ENCODE measurements at regions not wholly inside any gene's neighbourhood (a gene's known extent, or its start where the extent isn't known, plus 50 kb on each side); places are given as distances from the start of the nearest gene placed in this dataset.
"Not testable (repeated sequence)": the region's sequence is repeated elsewhere in the genome, so short reads cannot be mapped to it uniquely, and the experiment has no call there.

DNA sequence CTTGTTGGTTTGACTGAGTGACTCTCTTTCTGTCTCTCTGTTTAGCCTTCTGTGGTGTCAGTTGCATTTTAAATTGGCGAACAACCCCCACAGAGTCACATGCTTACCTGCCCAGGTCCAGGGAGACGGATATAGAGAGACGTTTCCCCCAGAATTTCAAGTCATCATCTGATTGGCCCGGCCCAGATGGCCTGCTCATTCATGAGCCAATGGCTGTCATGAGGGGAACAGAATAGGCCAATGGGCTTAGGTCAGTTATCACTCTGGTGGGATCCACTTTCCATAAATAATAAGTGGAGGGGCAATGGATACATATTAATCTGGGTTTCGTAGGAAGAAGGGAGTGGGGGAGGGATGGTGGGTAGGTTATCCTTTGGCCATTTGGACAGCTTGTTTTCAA lies 150.0 kb upstream of the SPRED2 start:
- no peak for DNase-seq

DNA sequence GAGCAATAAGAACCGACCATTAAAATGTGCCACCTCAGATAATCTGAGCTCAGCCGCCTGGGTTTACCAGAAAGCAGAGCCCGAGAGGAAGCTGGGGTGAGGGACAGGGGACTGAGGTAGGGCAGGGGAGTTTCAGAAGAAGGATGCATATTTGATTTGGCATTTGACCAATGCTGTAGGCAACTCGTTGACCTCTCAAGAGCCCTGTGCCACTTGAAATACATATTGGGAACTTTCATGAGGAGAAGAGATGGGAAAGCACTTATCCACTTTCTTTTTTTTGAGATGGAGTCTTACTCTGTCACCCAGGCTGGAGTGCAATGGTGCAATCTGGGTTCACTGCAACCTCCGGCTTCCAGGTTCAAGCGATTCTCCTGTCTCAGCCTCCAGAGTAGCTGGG lies 148.4 kb upstream of the SPRED2 start:
- DNase-seq: no peak

DNA sequence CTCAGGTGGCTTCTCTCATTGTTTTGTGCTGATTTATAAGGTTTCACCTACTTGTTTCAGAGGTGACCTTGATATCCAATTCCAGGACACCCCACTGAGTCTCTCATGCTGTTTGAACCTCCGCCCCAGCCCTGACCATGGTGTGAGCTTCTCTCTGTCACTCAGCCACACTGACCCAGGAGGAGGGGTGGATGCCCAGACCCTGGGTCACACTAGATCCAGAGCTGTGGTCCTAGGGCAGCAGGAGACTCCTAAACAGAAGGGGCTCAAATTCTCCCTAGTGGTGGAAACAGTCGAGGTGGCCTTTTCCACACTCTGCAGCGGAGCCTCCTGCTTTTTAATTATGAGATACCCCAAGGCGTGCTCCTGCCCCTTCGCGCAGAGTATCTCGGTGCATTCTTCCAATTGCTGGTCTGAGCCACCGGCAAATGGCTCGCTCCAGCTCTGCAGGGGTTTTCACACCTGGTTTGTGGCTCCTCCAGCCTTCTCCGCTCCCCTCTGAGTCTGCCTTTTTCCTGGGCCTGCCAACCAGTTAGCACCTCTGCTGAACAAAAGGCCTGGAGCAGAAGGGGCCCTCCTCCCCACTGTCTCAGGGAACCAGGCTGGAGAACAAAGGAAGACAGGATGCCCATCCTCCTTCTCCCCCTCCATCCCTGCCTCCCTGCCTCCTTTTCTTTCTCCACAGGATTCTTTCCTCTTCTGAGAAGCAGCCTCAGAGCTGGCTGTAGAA lies 147.3 kb upstream of the SPRED2 start:
- DNase-seq: no peak

DNA sequence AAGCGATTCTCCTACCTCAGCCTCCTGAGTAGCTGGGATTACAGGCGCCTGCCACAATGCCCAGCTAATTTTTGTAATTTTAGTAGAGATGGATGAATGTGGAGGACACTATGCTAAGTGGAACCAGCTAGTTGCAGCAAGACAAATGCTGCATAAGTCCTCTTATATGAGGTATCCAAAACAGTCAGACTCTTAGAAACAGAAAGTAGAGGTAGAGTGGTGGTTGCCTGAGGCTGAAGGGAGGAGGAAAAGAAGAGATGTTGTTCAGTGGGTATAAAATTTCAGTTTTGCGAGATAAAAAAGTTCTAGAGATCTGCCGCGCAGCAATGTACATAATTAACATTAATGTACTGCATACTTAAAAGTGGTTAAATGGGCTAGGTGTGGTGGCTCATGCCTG lies 145.3 kb upstream of the SPRED2 start:
- DNase-seq: no peak

DNA sequence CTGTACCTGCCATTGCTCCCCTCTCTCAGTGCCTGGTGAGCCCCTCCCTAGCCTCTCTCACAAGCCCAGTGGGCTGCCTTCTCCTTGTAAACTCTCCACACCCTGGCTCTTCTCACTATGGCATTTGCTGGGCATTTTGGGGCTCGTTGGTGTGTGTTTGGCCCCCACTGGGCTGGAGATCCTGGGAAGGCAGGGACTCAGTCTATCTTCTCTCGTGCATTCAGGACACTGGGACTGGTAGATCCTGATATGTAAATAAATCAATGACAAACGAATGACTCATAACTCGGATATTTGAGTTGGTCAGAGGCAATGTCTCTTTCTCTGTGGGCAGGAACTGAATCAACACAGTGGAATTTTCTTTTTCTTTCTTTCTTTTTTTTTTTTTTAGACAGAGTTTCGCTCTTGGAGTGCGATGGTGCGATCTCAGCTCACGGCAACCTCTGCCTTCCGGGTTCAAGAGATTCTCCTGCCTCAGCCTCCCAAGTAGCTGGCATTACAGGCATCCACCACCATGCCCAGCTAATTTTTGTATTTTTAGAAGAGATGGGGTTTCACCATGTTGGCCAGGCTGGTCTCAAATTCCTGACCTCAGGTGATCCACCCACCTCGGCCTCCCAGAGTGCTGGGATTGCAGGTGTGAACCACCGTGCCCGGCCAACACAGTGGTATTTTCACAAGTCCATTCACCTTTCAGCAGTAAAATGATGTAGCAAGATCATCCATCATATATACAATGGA lies 144.6 kb upstream of the SPRED2 start:
- DNase-seq: peak; percentile 38

DNA sequence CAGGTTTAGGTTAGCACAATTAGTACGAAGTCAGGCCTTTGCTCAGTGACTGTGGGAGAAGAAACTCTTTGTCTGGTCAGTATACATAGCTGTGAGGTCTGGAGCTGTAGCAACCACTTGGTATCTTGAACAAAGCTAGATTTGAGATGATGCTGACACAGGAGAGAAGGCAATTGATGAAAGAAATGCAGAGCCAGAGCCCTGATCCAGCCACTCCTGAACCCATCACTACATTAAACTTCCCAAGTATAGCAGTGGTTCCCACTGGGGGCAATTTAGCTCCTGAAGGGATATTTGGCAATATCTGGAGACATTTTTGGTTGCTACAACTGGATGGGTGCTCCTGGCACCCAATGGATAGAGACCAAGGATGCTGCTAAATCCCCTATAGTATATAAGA lies 143.9 kb upstream of the SPRED2 start:
- no peak for DNase-seq

DNA sequence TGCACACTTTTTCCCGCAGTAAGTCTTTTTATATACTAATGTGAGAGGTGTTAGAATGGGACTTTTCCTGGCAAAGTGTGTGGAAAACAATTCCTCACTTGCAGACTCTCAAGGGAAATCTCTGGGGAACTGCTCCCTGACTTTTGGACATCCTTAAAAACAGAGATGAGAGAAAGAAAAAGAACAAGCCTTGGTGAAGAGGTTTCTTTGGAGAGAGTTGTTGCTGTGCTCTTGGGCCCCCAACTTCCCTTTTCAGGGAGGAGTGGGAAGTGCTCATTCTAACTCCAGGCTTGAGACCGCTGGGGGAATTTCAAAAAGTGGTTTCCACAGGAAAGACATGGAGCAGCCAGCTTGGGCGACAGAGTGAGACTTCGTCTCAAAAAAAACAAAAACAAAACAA lies 142.6 kb upstream of the SPRED2 start:
- no peak for DNase-seq

DNA sequence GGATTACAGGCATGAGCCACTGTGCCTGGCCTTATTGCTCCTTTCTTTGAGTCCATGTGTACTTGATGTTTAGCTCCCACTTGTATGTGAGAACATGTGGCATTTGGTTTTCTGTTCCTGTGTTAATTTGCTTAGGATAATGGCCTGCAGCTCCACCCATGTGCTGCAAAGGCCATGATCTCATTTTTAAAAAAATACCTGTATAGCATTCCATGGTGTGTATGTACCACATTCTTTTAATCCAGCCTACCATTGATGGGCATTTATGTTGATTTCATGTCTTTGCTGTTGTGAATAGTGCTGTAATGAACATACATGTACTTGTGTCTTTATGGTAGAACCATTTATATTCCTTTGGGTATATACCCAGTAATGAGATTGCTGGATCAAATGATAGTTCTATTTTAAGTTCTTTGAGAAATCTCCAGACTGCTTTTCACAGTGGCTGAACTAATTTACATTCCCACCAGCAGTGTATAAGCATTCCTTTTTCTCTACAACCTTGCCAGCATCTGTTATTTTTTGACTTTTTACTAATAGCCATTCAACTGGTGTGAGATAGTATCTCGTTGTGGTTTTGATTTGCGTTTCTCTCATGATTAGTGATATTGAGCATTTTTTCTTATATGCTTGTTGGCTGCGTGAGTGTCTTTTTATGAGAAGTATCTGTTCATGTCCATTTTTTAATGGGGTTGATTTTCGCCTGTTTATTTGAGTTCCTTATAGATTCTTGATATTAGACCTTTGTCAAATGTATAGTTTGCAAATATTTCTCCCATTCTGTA lies 136.4 kb upstream of the SPRED2 start:
- DNase-seq: not testable (repeated sequence)

DNA sequence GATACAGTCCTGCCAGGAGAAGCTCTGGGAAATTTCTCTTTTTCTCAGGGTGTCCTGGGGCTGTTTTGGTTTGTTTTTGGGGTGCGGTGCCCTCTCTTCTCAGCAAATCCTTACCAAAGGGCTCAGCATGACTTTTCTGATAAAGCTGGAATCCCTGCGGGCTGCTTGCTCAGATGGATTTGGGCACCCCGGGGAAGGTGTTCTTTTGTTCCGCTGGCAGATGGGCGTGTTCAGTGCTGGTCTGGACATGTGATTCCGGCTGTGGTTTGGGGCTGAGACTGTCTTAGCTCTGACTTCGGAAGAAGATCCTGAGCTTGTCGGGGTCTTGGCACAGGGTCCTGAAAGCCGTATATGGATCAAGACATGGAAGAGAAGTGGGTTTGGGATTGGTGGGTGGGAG lies 134.2 kb upstream of the SPRED2 start:
- no peak for DNase-seq

DNA sequence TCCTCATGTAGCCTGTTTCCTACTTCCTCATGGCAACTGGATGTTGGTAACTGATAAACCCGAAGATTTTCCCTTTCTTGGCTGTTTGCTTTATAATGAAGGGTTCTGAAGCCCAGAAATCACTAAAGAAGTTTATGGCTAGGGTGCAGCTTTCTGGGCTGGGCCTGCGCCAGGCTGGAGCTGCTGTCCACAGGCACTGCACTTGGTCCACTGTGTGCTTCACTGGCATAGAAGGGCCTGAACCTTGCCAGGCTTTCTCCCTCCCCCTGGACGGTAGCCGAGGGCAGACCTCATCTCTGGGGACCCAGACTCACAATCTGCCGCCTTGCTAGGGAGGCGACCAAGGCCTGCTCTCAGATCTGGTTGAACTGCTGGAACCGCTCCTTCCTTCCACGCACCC lies 133.3 kb upstream of the SPRED2 start:
- DNase-seq: no peak

DNA sequence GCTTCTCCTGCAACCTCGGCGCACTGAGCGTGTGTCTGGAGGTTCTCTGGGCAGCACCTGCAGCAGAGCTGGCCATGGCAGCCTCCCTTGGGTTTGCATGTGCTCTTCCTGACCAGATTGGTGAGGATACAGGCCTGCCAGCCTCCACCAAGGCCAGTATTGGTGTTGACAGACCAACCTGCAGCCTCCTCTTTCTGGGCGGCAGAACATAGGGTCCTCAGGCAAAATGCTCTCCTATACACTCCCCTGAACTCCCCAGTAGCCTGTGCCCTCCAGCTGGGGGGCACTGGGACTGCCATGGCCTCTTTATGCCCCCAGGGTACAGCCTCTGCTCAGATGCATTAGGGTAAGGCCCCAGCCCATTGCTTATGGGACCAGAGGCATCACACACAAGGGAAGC lies 131.9 kb upstream of the SPRED2 start:
- DNase-seq: no peak

DNA sequence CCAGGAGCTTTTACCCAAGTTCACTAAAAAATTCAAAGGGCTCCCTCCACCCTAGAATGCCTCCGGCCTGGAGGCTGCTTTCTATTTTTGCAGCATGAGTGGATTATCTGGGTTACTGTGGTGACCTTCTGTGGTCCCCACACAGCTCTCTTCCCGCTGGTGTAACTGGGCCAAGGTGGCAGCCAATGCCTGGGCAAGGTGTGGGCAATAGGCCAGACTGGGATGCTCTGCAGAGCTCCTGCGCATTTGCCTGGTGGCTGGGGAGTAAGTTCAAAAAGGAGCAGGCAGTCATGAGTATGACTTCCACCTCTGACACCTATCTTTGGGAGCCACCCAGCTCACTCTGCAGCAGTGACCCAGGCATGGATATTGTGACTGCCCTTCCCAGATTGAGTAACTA lies 130.5 kb upstream of the SPRED2 start:
- no peak for DNase-seq

DNA sequence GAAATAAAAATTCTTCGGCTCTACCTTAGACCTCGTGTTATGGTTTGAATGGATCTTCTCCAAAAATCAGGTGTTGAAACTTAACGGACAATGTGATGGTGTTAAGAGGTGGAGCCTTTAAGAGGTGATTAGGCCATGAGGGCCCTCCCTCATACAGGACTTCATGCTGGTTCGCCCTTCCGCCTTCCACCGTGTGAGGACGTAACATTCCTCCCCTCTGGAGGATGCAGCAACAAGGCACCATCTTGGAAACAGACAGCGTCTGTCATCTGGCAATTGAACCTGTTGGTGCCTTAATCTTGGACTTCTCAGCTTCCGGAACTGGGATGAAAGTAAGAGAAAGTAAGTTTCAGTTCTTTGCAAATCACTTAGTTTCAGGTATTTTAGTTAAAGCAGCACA lies 126.3 kb upstream of the SPRED2 start:
- DNase-seq: no peak

DNA sequence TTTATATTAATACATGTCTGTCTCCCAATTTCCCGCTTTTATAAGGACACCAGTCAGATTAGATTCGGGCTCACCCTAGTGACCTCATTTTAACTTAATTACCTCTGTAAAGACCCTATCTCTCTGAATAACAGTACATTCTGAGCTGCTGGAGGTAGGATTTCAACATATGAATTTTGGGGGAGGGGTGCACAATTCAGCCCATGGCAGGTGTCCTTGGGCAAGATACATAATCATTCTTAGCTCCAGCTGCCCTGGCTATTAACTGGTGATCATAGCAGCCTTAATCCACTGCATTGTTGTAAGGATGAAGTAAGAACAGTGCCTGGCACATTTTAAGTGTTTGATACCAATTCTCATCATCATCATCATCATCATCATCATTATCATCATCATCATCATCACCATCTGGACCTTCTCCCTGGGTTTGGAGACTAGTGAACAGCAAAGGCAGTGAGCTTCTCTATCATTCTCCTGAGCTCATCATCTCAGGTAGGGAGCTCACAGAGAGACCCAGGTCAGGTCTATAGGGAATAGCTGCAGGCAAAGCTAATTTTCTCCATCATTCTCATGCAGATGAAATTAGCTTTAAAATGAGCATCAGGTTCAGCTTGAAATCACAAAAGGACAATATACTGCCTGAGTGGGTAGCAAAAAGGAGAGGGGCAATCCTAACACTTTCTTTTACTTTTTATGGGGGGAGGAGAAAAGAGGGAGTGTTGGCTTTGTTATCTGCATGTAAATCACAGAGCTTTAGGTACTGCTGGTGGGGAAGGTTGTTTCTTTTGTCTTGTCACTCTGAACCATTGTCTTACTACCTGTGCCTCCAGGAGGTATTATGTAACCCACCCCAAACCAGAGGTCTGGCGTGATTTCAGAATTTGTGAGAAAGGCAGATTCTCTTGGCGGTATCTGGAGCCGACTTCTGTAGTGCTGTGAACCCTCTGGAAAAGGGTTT lies 125.5 kb upstream of the SPRED2 start:
- no peak for DNase-seq

DNA sequence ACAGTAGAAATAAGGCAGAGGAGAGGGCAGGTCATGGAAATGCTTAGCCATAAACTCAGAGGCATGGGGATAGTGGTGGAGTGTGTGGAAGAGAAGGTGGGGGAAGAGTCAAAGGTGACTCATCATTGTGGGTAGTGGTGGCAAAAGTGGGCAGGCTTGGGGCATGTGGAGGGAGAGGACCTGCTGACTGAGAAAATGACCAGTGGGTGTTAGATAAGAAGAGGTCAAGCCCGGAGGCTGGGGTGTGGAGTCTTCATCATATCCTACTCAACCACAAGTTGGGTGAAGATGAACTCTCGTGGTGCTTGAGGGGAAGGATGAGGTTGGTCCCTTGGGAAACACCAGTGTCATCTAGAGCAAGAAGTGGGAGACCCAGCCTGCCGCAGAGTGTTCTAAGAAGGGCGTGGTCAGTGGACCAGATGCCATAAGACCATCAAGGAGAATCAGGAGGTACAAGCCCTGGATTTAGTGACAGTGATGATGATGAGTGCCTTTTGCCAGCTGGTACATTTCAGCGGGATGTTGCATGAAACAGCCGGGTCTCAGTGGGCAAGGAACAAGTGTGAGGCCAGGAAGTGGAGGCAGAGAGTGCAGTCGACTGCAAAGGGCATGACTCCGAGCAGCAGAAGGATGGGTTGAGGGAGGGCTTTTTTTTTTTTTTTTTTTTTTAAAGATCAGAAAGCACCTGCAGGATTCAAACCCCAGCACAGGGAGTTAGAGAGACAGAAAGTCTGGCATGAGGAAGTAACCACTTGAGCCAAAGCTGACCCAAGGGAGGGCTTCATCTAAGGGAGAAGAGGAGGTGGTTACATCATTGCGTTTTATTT lies 122.6 kb upstream of the SPRED2 start:
- no peak for DNase-seq

DNA sequence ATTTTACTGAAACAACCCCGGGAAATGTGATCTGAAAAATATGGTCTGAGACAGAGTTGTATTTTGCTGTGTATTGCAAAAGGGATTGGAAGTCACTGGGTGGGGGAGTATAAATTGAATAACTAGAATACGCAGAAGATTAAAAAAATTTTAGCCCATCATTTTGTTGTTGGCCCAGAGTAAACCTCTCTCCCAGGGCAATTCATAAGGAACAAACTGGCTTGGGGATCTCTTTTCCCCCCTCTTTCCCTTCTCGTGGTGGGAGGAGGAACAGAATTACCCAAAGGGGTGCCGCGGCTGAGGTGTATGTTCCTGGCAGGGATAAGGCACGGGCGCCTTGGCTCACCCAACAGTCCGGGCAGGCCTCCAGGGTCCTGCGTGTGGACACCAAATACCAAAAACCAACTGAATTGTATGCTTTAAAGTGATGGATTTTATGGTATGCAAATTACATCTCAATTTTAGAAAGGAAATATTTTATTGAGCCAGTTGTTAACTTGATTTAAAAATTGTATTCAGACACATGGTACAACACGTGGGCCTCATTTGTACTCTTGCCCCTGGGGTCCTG lies 121.2 kb upstream of the SPRED2 start:
- no peak for DNase-seq

DNA sequence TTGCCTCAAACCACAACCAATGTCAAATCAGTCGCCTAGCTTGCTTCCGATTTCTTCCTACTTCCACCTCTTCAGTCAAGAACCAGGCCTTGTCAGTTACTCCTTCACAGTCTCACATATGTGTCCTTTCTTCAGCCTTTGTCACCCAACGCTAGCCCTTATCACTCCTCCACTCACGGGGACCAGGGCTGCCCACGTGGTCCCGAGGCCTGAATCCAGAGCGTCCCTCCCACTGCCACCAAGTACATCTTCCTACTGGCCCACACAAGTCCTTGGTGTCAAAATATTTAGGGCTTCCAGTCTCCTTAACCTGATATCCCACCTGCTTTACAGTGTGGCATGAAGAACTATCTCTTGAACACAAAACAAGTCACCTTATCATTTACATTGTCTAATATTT lies 119.1 kb upstream of the SPRED2 start:
- DNase-seq: no peak

DNA sequence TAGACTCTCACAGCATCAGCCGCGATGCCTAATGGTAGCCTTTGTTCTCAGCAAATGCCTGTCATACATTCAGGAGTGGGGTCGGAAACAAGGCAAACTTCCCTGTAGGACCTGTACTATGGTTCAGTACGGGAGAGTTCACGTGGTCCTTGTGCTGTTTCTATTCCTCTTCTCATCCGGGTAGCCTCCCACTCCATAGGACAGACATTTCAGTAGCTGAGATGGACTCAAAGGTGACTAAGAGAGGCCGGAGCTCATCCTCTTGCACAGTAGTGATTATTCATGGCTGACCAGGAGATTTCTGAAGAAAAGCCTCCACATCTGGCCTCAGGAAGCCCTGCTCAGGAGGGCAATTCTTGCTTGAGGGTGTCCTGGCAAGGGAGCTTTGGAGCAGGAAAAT lies 117.8 kb upstream of the SPRED2 start:
- no peak for DNase-seq

DNA sequence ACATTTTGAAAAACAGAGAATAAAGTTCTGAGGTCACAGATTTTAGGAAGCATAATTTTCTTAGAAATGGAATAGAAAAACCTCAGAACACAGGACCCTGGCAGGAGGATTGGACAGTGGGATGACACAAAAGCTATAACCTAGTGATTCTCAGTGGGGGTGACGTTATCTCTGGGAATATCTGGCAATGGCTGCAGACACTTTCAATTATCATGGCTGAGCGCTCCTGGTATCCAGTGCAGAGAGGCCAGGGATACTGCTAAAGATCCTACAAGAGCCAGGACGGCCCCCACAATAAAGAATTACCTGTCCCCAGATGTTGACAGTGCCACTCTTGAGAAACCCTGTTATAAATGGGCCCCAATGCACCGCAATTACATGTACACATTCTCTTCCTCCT lies 117.2 kb upstream of the SPRED2 start:
- DNase-seq: no peak

DNA sequence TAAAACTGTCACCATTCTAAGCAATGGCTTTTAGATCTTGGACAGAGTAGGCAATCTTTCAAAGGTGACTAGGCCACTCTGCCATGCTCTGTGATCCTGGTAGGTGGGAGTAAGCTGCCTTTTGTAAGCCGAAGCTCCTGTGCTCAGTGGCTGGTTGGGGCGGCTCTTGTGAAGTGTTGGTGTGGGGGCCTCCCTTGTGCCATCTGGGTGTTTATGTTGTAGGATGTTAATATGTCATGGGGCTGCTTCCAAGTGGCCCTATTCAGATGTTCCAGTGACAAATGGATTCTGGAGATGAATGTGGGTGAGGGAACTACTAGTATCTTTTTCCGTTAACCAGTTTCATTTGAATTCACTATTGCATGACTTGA lies 116.8 kb upstream of the SPRED2 start:
- no peak for DNase-seq

DNA sequence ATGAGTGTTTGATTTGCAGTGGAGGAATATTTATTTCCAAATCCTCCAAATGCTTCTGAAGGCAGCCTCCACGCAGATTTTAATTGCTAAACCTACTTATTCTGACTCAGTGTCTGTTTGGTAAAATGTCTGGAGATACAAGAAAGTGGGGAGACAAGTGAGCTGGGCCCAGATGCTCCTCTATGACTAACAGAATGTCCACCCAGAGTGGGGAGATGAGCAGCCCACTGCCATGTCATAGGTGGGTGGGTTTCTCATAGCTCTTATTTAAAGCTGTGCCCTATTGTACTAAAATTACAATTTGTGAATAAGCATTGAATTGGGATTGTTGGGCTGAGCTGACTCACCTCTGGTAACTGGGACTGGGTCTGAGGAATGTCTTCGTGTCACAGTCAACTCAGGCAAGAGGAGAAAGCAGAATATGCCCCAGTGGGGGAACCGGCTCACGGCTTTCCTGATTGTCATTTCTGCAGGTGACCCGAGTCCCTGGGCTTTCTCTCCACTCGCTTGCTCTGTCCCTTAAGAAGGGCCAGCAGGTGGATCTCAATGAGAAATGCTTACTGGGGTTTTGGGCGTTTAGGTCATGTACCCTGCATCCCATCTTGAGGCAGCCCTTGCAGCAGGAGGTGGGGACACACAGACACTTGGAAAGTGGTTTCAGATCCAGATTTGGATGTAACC lies 116.3 kb upstream of the SPRED2 start:
- DNase-seq: no peak
